ENCODE measurements at regions not wholly inside any gene's neighbourhood (a gene's known extent, or its start where the extent isn't known, plus 50 kb on each side); places are given as distances from the start of the nearest gene placed in this dataset.

- TF ChIP-seq POLR2A (IDR thresholded peaks at IDR 0.05) (no peak), POLR2AphosphoS5 (IDR thresholded peaks at IDR 0.05; ENCODE audit: insufficient read depth in 1 of 2, low read depth in 1 of 2) (no peak)
- TF ChIP-seq, protein P1, sequence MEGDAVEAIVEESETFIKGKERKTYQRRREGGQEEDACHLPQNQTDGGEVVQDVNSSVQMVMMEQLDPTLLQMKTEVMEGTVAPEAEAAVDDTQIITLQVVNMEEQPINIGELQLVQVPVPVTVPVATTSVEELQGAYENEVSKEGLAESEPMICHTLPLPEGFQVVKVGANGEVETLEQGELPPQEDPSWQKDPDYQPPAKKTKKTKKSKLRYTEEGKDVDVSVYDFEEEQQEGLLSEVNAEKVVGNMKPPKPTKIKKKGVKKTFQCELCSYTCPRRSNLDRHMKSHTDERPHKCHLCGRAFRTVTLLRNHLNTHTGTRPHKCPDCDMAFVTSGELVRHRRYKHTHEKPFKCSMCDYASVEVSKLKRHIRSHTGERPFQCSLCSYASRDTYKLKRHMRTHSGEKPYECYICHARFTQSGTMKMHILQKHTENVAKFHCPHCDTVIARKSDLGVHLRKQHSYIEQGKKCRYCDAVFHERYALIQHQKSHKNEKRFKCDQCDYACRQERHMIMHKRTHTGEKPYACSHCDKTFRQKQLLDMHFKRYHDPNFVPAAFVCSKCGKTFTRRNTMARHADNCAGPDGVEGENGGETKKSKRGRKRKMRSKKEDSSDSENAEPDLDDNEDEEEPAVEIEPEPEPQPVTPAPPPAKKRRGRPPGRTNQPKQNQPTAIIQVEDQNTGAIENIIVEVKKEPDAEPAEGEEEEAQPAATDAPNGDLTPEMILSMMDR (IDR thresholded peaks at IDR 0.05) = no peak
Observed at GRCh38 chr4:26218677-26219605, 101.9 kb upstream of the RBPJ start.

Data from vagina (tissue), 2 donors.